ENCODE measurements at regions not wholly inside any gene's neighbourhood (a gene's known extent, or its start where the extent isn't known, plus 50 kb on each side); places are given as distances from the start of the nearest gene placed in this dataset.

- no peak overlapping the region for H2BK12ac ChIP-seq (ENCODE audit: insufficient read length, low read depth, low read length)
- H3K27ac ChIP-seq (ENCODE audit: insufficient read length, low read depth, low read length), result no peak overlapping the region
- no peak overlapping the region for H3T11ph ChIP-seq (ENCODE audit: low read length)
- Mint-ChIP-seq H3K36me3 (ENCODE audit: insufficient read depth in 1 of 3, low read depth in 3 of 3) (no peaks in the 10 kb centered on the region; a peak in 3 of 7 replicates), H3K4me3 (no peak overlapping the region), H3K9me3 (peaks cover 0 to 5% of the 10 kb centered on the region in 2 experiments; a peak in 4 of 5 replicates), H3K27ac (no peak overlapping the region), H3K4me1 (peaks cover 11 to 12% of the 10 kb centered on the region in 2 experiments), H3K27me3 (ENCODE audit: low read depth) (no peaks in the 10 kb centered on the region; the same call in 1 of the 2 replicates)
- no peak overlapping the region for H4K8ac ChIP-seq (replicated peaks; ENCODE audit: insufficient read length, low read depth, low read length)
- H2AFZ ChIP-seq (ENCODE audit: low read length), result no peak overlapping the region
- no peaks in the 10 kb centered on the region for H3K79me2 ChIP-seq (ENCODE audit: insufficient read depth, low read length)
- no peak overlapping the region for H4K5ac ChIP-seq (ENCODE audit: insufficient read length, low read depth, low read length)
- H2BK15ac ChIP-seq (ENCODE audit: low read depth, low read length), result no peak overlapping the region
- no peak overlapping the region for H3K14ac ChIP-seq (ENCODE audit: insufficient read depth, low read length)
- no peaks in the 10 kb centered on the region for H4K20me1 ChIP-seq (ENCODE audit: control insufficient read depth, insufficient read depth, insufficient read length)
- no peak overlapping the region for H3K18ac ChIP-seq (ENCODE audit: insufficient read length, low read depth, low read length)
- no peak for TF ChIP-seq CTCF (conservative IDR thresholded peaks at IDR 0.05)
- H2BK20ac ChIP-seq (ENCODE audit: low read depth, low read length, poor library complexity, severe bottlenecking), result no peak overlapping the region
- H3K23ac ChIP-seq (ENCODE audit: insufficient read length, low read depth, low read length), result no peak overlapping the region
- H3K4me1 ChIP-seq (ENCODE audit: insufficient read depth, low read length), result peaks cover 5% of the 10 kb centered on the region; the same call in 1 of the 2 replicates
- WGBS (ENCODE audit: extremely low coverage, insufficient read length, low lambda C conversion rate), result no CpG with 5 or more reads among the region's 2 CpGs
- H2AK5ac ChIP-seq (ENCODE audit: insufficient read length, low read length), result no peak overlapping the region
- H3K56ac ChIP-seq (ENCODE audit: insufficient read length, low read depth, low read length), result no peak overlapping the region
- no peaks in the 10 kb centered on the region for H3K79me1 ChIP-seq (ENCODE audit: insufficient read depth, low read depth, low read length, poor library complexity, severe bottlenecking)
- no peaks in the 10 kb centered on the region for H3K27me3 ChIP-seq (ENCODE audit: insufficient read depth, low read length)
- no peak overlapping the region for H3K4ac ChIP-seq (ENCODE audit: low read depth, low read length)
- no peaks in the 10 kb centered on the region for H3K9me3 ChIP-seq (ENCODE audit: control insufficient read depth, low read depth, low read length)
- H4K91ac ChIP-seq (ENCODE audit: insufficient read length, low read depth, low read length), result no peak overlapping the region
- H3K23me2 ChIP-seq (ENCODE audit: insufficient read length, low read depth, low read length, poor library complexity, severe bottlenecking), result no peaks in the 10 kb centered on the region
- H3K4me2 ChIP-seq (ENCODE audit: insufficient read depth, insufficient read length, low read length), result no peak overlapping the region
- H3K9ac ChIP-seq (ENCODE audit: extremely low read depth, insufficient read length, low read length), result no peak overlapping the region
- no peak overlapping the region for H2BK5ac ChIP-seq (ENCODE audit: insufficient read length, low read length)
- H2BK120ac ChIP-seq (ENCODE audit: low read depth, low read length, poor library complexity, severe bottlenecking), result no peak overlapping the region
- no peak for DNase-seq
These were observed 104.8 kb downstream of the LBH start for GRCh38 chr2:30336084-30336483.
